ENCODE measurements at regions not wholly inside any gene's neighbourhood (a gene's known extent, or its start where the extent isn't known, plus 50 kb on each side); places are given as distances from the start of the nearest gene placed in this dataset.

DNA sequence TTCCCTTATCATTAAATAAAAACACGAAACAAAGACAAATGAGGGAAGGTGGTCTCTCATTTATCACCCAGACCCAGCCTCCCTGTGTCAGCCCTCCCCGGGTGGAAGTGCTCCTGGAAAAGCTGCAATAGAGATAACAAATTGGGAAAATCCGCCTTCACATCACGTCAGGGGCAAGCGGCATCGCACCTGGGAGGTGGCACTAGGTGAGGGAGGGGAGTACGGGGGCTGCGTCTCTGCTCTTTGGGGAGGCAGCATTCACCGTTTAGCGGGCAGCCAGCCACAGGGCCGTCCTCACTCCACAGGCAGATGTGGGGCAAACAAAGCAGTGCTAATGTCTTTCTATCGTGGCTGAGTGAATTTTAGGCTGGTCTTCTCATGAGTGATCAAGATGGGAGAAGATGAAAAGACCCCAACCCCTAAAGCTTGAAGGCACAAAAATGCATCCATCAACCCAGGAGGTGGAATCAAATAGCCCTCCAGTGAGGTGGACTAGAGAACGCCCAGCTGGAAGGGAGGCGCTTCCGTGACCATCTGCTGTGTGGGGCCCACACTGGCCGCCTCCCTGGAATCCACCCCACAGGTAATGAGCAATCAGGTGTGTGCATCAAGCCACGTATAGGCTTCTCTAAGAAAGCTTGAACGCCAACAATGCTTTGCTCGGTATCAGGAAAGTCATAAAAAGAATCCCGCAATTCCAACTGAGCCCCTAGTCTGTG lies 629.5 kb downstream of the BRD1 start:
- H2AFZ ChIP-seq (replicated peaks; ENCODE audit: low read length, poor library complexity): no peak overlapping the region
- ATAC-seq (ENCODE audit: low read depth) (no peak), DNase-seq (no peak)
- H3K18ac ChIP-seq (ENCODE audit: low read depth, low read length): no peak overlapping the region
- no peak overlapping the region for H2BK120ac ChIP-seq (ENCODE audit: low read depth, low read length)
- H3K56ac ChIP-seq (ENCODE audit: extremely low read depth, insufficient read depth, low read length): no peak overlapping the region
- H2AK9ac ChIP-seq (replicated peaks; ENCODE audit: low read depth, low read length, poor library complexity): no peak overlapping the region
- H3K4me2 ChIP-seq (ENCODE audit: low read depth, low read length): no peak overlapping the region
- H3K36me3 ChIP-seq (ENCODE audit: control insufficient read depth, insufficient read depth, low read length): no peaks in the 10 kb centered on the region
- TF ChIP-seq MAFK (IDR thresholded peaks at IDR 0.05; ENCODE audit: low read depth, low read length) (no peak), POLR2A (IDR thresholded peaks at IDR 0.05; ENCODE audit: low read depth, low read length) (no peak), NFE2L2 (IDR thresholded peaks at IDR 0.05; ENCODE audit: low read depth, low read length) (no peak)
- TF ChIP-seq, protein P1, sequence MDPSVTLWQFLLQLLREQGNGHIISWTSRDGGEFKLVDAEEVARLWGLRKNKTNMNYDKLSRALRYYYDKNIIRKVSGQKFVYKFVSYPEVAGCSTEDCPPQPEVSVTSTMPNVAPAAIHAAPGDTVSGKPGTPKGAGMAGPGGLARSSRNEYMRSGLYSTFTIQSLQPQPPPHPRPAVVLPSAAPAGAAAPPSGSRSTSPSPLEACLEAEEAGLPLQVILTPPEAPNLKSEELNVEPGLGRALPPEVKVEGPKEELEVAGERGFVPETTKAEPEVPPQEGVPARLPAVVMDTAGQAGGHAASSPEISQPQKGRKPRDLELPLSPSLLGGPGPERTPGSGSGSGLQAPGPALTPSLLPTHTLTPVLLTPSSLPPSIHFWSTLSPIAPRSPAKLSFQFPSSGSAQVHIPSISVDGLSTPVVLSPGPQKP (IDR thresholded peaks at IDR 0.05; ENCODE audit: borderline replicate concordance, low read depth, low read length): no peak
- 45% methylated on average over 7 of the region's 20 CpGs; no CpG with 5 or more reads in 1 of the 2 experiments for WGBS, 2 experiments (ENCODE audit: extremely low coverage in 2 of 2, insufficient read length in 1 of 2)
- H3K4ac ChIP-seq (ENCODE audit: low read depth, low read length): no peak overlapping the region
- H3K27me3 ChIP-seq (ENCODE audit: control insufficient read depth, insufficient read depth, low read length): no peaks in the 10 kb centered on the region
- H4K20me1 ChIP-seq (ENCODE audit: insufficient read depth, low read length): no peaks in the 10 kb centered on the region
- H3K9ac ChIP-seq (ENCODE audit: low read depth, low read length): no peak overlapping the region
- no peak overlapping the region for H4K8ac ChIP-seq (ENCODE audit: low read depth in 2 of 2, low read length in 2 of 2)
- ChIA-PET POLR2A (ENCODE audit: unreplicated experiment) (no interaction called here), CTCF (no interaction called here)
- no peaks in the 10 kb centered on the region for H3K4me1 ChIP-seq (ENCODE audit: control insufficient read depth, insufficient read depth, low read length)
- no peaks in the 10 kb centered on the region for H3K9me1 ChIP-seq (ENCODE audit: insufficient read depth, low read length)
- H3K9me3 ChIP-seq (ENCODE audit: control insufficient read depth, insufficient read depth, low read length): peaks cover 69% of the 10 kb centered on the region
- H3K27ac ChIP-seq (ENCODE audit: insufficient read depth, low read length): no peak overlapping the region
- BruUV-seq (replicated peaks): no TSS peak
- no peak overlapping the region for H3K4me3 ChIP-seq (ENCODE audit: insufficient read depth, low read depth, low read length)
- intact Hi-C loops (cut with micrococcal nuclease): no loop called here
- H3K14ac ChIP-seq (replicated peaks; ENCODE audit: low read depth, low read length): no peak overlapping the region
- H2AK5ac ChIP-seq (ENCODE audit: low read depth, low read length): no peak overlapping the region
- dilution Hi-C loops (cut with HindIII; ENCODE audit: low sequenced_read_pairs, unreplicated experiment): no loop called here
- H3K79me1 ChIP-seq (ENCODE audit: low read depth in 1 of 2, low read length in 2 of 2): no peaks in the 10 kb centered on the region
- H2BK15ac ChIP-seq (ENCODE audit: low read depth, low read length): no peak overlapping the region
- H4K5ac ChIP-seq (ENCODE audit: low read depth, low read length): no peak overlapping the region
- no peak overlapping the region for H2BK5ac ChIP-seq (ENCODE audit: low read depth, low read length, poor library complexity, severe bottlenecking)
- no peak overlapping the region for H2BK20ac ChIP-seq (ENCODE audit: low read depth, low read length)
- in situ Hi-C loops (cut with MboI; ENCODE audit: low sequenced_read_pairs): no loop called here
- H3K23ac ChIP-seq (ENCODE audit: low read depth, low read length): no peak overlapping the region
- H4K91ac ChIP-seq (ENCODE audit: insufficient read depth, low read depth, low read length): no peak overlapping the region

Data from IMR-90 (cell line).